DOHH2 (cell line): ENCODE measurements at regions not wholly inside any gene's neighbourhood (a gene's known extent, or its start where the extent isn't known, plus 50 kb on each side); places are given as distances from the start of the nearest gene placed in this dataset.

Experiments
- H3F3A ChIP-seq: fragments of 200-600 bp; sonication (generic), shearing (Covaris generic); 2 replicates; pipeline ENCODE4 v1.6.0; 2016; ENCODE audit warnings: antibody characterized with exemption, mild to moderate bottlenecking; ENCODE audit not compliant: control insufficient read depth, insufficient read depth
- H3K27ac ChIP-seq: fragments of 200-600 bp; sonication (generic); 2 replicates; pipeline ENCODE4 v1.5.1; 2014; ENCODE audit warnings: low read depth, mild to moderate bottlenecking, low read length, moderate library complexity
- H3K27me3 ChIP-seq: fragments of 200-600 bp; sonication (generic); 2 replicates; pipeline ENCODE4 v1.6.1; 2014; ENCODE audit warnings: mild to moderate bottlenecking, low read length, mixed read lengths; ENCODE audit not compliant: control insufficient read depth
- H3K36me3 ChIP-seq: fragments of 200-600 bp; sonication (generic); 2 replicates; pipeline ENCODE4 v1.6.1; 2014; ENCODE audit warnings: mild to moderate bottlenecking, low read length, moderate library complexity, mixed read lengths; ENCODE audit not compliant: control insufficient read depth
- H3K4me1 ChIP-seq: fragments of 200-600 bp; sonication (generic); 2 replicates; pipeline ENCODE4 v1.6.1; 2014; ENCODE audit warnings: mild to moderate bottlenecking, low read length, mixed read lengths; ENCODE audit not compliant: control insufficient read depth
- H3K4me2 ChIP-seq: fragments of 200-600 bp; sonication (generic); 2 replicates; pipeline ENCODE4 v1.6.0; 2014; ENCODE audit warnings: mild to moderate bottlenecking, low read length, moderate library complexity
- H3K4me3 ChIP-seq: fragments of 200-600 bp; sonication (generic); 2 replicates; pipeline ENCODE4 v1.5.1; 2014; ENCODE audit warnings: mild to moderate bottlenecking, low read length, mixed read lengths
- H3K79me2 ChIP-seq: fragments of 200-600 bp; sonication (generic); 2 replicates; pipeline ENCODE4 v1.6.1; 2014; ENCODE audit warnings: mild to moderate bottlenecking, low read length, mixed read lengths; ENCODE audit not compliant: control insufficient read depth
- H3K9me2 ChIP-seq: fragments of 200-600 bp; sonication (generic); replicated peaks from 2 replicates; pipeline ENCODE4 v1.6.1; 2014; ENCODE audit warnings: mild to moderate bottlenecking, low read length, mixed read lengths; ENCODE audit not compliant: control insufficient read depth
- H3K9me3 ChIP-seq: fragments of 200-600 bp; sonication (generic); 2 replicates; pipeline ENCODE4 v1.6.1; 2014; ENCODE audit warnings: antibody characterized with exemption, low read length, mixed read lengths; ENCODE audit not compliant: control insufficient read depth, insufficient read depth
- H4K20me1 ChIP-seq: fragments of 200-600 bp; sonication (generic); 2 replicates; pipeline ENCODE4 v1.6.0; 2014; ENCODE audit warnings: low read depth, mild to moderate bottlenecking, antibody characterized with exemption, low read length, moderate library complexity; ENCODE audit not compliant: control insufficient read depth, insufficient read depth
- CTCF ChIP-seq: fragments of 200-600 bp; sonication (generic); IDR thresholded peaks from one replicate; pipeline ENCODE4 v1.5.1; 2014; ENCODE audit warnings: antibody characterized with exemption, mild to moderate bottlenecking, low read depth, low read length; ENCODE audit not compliant: poor library complexity, severe bottlenecking
- EZH2phosphoT487 ChIP-seq: fragments of 200-600 bp; sonication (generic); IDR thresholded peaks from 2 replicates; pipeline ENCODE4 v1.6.1; 2017; ENCODE audit warnings: borderline replicate concordance, mild to moderate bottlenecking, antibody characterized with exemption, low read length, moderate library complexity, mixed read lengths

- no peak overlapping the region for H3K4me2 ChIP-seq
- no peak overlapping the region for H3K27ac ChIP-seq
- no peaks in the 10 kb centered on the region for H4K20me1 ChIP-seq
- no peaks in the 10 kb centered on the region for H3K79me2 ChIP-seq
- H3F3A ChIP-seq = no peaks in the 10 kb centered on the region
- H3K9me2 ChIP-seq = no peaks in the 10 kb centered on the region
- peaks cover 2% of the 10 kb centered on the region; the same call in 1 of the 2 replicates for H3K27me3 ChIP-seq
- H3K9me3 ChIP-seq = no peaks in the 10 kb centered on the region
- no peaks in the 10 kb centered on the region for H3K36me3 ChIP-seq
- no peak overlapping the region for H3K4me3 ChIP-seq
- TF ChIP-seq EZH2phosphoT487 (no peak), CTCF (no peak)
- no peaks in the 10 kb centered on the region; the same call in 1 of the 2 replicates for H3K4me1 ChIP-seq
These were observed 346.9 kb downstream of the FOXL1 start for GRCh38 chr16:86925067-86925791.

- Histone ChIP-seq H3K4me2 (no peak overlapping the region), H3K9me3 (no peaks in the 10 kb centered on the region), H4K20me1 (no peaks in the 10 kb centered on the region), H3K79me2 (no peaks in the 10 kb centered on the region), H3F3A (no peaks in the 10 kb centered on the region), H3K27me3 (peaks cover 2% of the 10 kb centered on the region; the same call in 1 of the 2 replicates), H3K36me3 (no peaks in the 10 kb centered on the region), H3K27ac (no peak overlapping the region), H3K4me3 (no peak overlapping the region), H3K9me2 (no peaks in the 10 kb centered on the region), H3K4me1 (no peaks in the 10 kb centered on the region; the same call in 1 of the 2 replicates)
- TF ChIP-seq EZH2phosphoT487 (no peak), CTCF (no peak)
These were observed 348.1 kb downstream of the FOXL1 start for GRCh38 chr16:86926181-86927094.

- TF ChIP-seq EZH2phosphoT487 (no peak), CTCF (no peak)
- H3K27ac ChIP-seq = no peak overlapping the region
- H3K4me1 ChIP-seq = no peaks in the 10 kb centered on the region; the same call in 1 of the 2 replicates
- no peaks in the 10 kb centered on the region for H3K36me3 ChIP-seq
- H4K20me1 ChIP-seq = no peaks in the 10 kb centered on the region
- H3K4me2 ChIP-seq = no peak overlapping the region
- no peaks in the 10 kb centered on the region for H3K79me2 ChIP-seq
- H3K9me3 ChIP-seq = no peaks in the 10 kb centered on the region
- H3K4me3 ChIP-seq = no peak overlapping the region
- H3K27me3 ChIP-seq = peaks cover 2% of the 10 kb centered on the region; the same call in 1 of the 2 replicates
- H3F3A ChIP-seq = no peaks in the 10 kb centered on the region
- H3K9me2 ChIP-seq = no peaks in the 10 kb centered on the region
These were observed 349.4 kb downstream of the FOXL1 start for GRCh38 chr16:86927699-86928098.
